B cell (primary cell): ENCODE measurements at regions not wholly inside any gene's neighbourhood (a gene's known extent, or its start where the extent isn't known, plus 50 kb on each side); places are given as distances from the start of the nearest gene placed in this dataset.

Source experiments
- ATAC-seq: fragments of 200-7000 bp; cut with Tn5 transposase; one replicate; pipeline ENCODE4 v1.10.0; 2021; ENCODE audit warnings: low read depth, mild to moderate bottlenecking, moderate number of reproducible peaks, moderate library complexity
- CTCF ChIA-PET: fragments of 350-600 bp; sonication (Branson Sonifier 250); formaldehyde crosslinking; loops from one replicate; lab custom pipeline; 2021; ENCODE audit warnings: antibody characterized with exemption, inconsistent platforms; lab: Charles Lee
- POLR2A ChIA-PET: fragments of 350-600 bp; sonication (Branson Sonifier 250); formaldehyde crosslinking; loops from one replicate; lab custom pipeline; 2021; ENCODE audit warnings: antibody characterized with exemption; lab: Charles Lee
- DNase-seq: peaks from one replicate; pipeline ENCODE4 v3.0.0; 2013
- H2AFZ ChIP-seq: 2 replicates; pipeline ENCODE4 v1.6.1; 2012; ENCODE audit warnings: mild to moderate bottlenecking, low read depth, low read length; ENCODE audit not compliant: insufficient read depth, poor library complexity, severe bottlenecking
- H3K27ac ChIP-seq, 2 donors: 1 replicate in 1 of 2; 2 replicates in 1 of 2; pipeline ENCODE4 v1.5.1; 2012 to 2013; ENCODE audit warnings: low read length in 2 of 2, mild to moderate bottlenecking in 2 of 2, moderate library complexity in 1 of 2
- H3K27me3 ChIP-seq, 4 experiments: fragments of 200-600 bp in 1 of 4; sonication (generic) in 1 of 4; replicated peaks in 1 of 4; 1 replicate in 2 of 4; 2 replicates in 2 of 4; pipeline versions ENCODE4 v1.6.1 to v1.7.0; 2013 to 2016; ENCODE audit warnings: low read length in 3 of 4, mild to moderate bottlenecking in 2 of 4, mixed read lengths in 1 of 4, moderate library complexity in 1 of 4; ENCODE audit not compliant: insufficient read depth in 4 of 4, control insufficient read depth in 3 of 4; ENCODE audit errors: control extremely low read depth in 1 of 4
- H3K36me3 ChIP-seq, 2 experiments: replicated peaks in 1 of 2; 1 replicate in 1 of 2; 2 replicates in 1 of 2; pipeline versions ENCODE4 v1.6.1 to v1.7.1; 2013; ENCODE audit warnings: low read length in 1 of 2; ENCODE audit not compliant: insufficient read depth in 2 of 2, control insufficient read depth in 1 of 2; ENCODE audit errors: control extremely low read depth in 1 of 2, extremely low read depth in 1 of 2
- H3K4me1 ChIP-seq, 2 donors: fragments of 200-600 bp in 1 of 2; sonication (generic) in 1 of 2; 1 replicate in 1 of 2; 2 replicates in 1 of 2; pipeline versions ENCODE4 v1.5.1 to v1.6.1; 2013 to 2017; ENCODE audit warnings: low read length in 2 of 2; ENCODE audit not compliant: control insufficient read depth in 2 of 2, insufficient read depth in 2 of 2
- H3K4me2 ChIP-seq: replicated peaks from 2 replicates; pipeline ENCODE3; 2012; ENCODE audit warnings: mild to moderate bottlenecking, low read depth, low read length; ENCODE audit not compliant: poor library complexity, severe bottlenecking
- H3K4me3 ChIP-seq, 5 experiments: fragments of 200-600 bp in 1 of 5; sonication (generic) in 1 of 5; 1 replicate in 3 of 5; 2 replicates in 2 of 5; pipeline versions ENCODE4 v1.5.1 to v1.7.0; 2011 to 2016; ENCODE audit warnings: low read length in 4 of 5, mild to moderate bottlenecking in 4 of 5, low read depth in 2 of 5, control low read depth in 1 of 5, moderate library complexity in 1 of 5; ENCODE audit not compliant: insufficient read depth in 1 of 5; ENCODE audit errors: control extremely low read depth in 1 of 5, extremely low read depth in 1 of 5
- H3K79me2 ChIP-seq: fragments of 200-600 bp; sonication (generic); one replicate; pipeline ENCODE4 v1.6.0; 2016; ENCODE audit warnings: low read length; ENCODE audit not compliant: control insufficient read depth, insufficient read depth
- H3K9ac ChIP-seq: fragments of 200-600 bp; sonication (generic); 2 replicates; pipeline ENCODE4 v1.6.1; 2017; ENCODE audit warnings: mild to moderate bottlenecking, low read length, moderate library complexity
- H3K9me3 ChIP-seq, 3 donors: one replicate each; pipeline versions ENCODE4 v1.6.1 to v1.7.1; 2013; ENCODE audit warnings: low read length in 2 of 3; ENCODE audit not compliant: control insufficient read depth in 2 of 3, insufficient read depth in 1 of 3; ENCODE audit errors: control extremely low read depth in 1 of 3
- H4K20me1 ChIP-seq: 2 replicates; pipeline ENCODE4 v1.6.0; 2012; ENCODE audit warnings: mild to moderate bottlenecking, low read length; ENCODE audit not compliant: insufficient read depth, control insufficient read depth, poor library complexity, severe bottlenecking
- H3K27ac Mint-ChIP-seq: one replicate; pipeline ENCODE4 v1.8.0; 2021; ENCODE audit warnings: mixed read lengths
- H3K27me3 Mint-ChIP-seq: one replicate; pipeline ENCODE4 v1.8.0; 2021; ENCODE audit warnings: mixed read lengths
- H3K4me1 Mint-ChIP-seq: one replicate; pipeline ENCODE4 v1.8.0; 2021; ENCODE audit warnings: mixed read lengths
- H3K4me3 Mint-ChIP-seq: one replicate; pipeline ENCODE4 v1.8.0; 2021; ENCODE audit warnings: mixed read lengths
- H3K9me3 Mint-ChIP-seq: one replicate; pipeline ENCODE4 v1.8.0; 2022; ENCODE audit warnings: mixed read lengths; ENCODE audit not compliant: insufficient read depth
- EZH2 ChIP-seq: IDR thresholded peaks from 2 replicates; pipeline ENCODE4 v1.6.1; 2012; ENCODE audit warnings: borderline replicate concordance, low read depth, mild to moderate bottlenecking, moderate library complexity, low read length; ENCODE audit not compliant: insufficient read depth, poor library complexity, severe bottlenecking
- WGBS: methylation state at CpG from one replicate; pipeline ENCODE4 v1.1.5; 2013; ENCODE audit warnings: missing lambda C conversion rate; ENCODE audit not compliant: insufficient coverage; 5-methylcytosine and 5-hydroxymethylcytosine counted together
- intact Hi-C: fragments of 100-400 bp; cut with micrococcal nuclease; formaldehyde crosslinking; loops from one replicate; pipeline ENCODE4 v1.10.0; 2022
- TF ChIP-seq, protein P1 (sequence below): fragments of 200-600 bp; IDR thresholded peaks from one replicate; pipeline ENCODE4 v1.8.0; 2022; ENCODE audit warnings: antibody characterized with exemption, mild to moderate bottlenecking

DNA sequence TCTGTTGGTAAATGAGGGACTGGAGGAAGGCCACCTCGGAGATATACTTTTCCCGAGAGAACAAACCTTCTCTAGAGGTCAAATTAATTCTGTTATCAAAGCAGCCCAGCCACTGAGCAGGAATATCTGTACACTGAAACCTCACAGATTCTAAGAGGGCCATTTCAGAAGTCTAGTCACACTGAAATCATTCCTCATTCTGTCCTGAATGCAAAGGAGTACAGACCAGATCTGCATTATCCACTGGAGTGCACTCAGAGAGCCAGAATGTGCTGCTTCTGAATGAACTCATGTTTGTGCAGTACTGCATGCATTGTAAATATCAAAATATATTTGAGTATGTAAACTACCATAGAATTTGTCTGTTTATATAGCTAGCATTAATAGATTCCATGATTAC, 278.3 kb upstream of the FSTL5 start:
- no peaks in the 10 kb centered on the region for H3K4me1 Mint-ChIP-seq
- TF ChIP-seq, protein P1, sequence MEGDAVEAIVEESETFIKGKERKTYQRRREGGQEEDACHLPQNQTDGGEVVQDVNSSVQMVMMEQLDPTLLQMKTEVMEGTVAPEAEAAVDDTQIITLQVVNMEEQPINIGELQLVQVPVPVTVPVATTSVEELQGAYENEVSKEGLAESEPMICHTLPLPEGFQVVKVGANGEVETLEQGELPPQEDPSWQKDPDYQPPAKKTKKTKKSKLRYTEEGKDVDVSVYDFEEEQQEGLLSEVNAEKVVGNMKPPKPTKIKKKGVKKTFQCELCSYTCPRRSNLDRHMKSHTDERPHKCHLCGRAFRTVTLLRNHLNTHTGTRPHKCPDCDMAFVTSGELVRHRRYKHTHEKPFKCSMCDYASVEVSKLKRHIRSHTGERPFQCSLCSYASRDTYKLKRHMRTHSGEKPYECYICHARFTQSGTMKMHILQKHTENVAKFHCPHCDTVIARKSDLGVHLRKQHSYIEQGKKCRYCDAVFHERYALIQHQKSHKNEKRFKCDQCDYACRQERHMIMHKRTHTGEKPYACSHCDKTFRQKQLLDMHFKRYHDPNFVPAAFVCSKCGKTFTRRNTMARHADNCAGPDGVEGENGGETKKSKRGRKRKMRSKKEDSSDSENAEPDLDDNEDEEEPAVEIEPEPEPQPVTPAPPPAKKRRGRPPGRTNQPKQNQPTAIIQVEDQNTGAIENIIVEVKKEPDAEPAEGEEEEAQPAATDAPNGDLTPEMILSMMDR = no peak
- no peak for TF ChIP-seq EZH2
- Histone ChIP-seq H3K4me1 (no peaks in the 10 kb centered on the region), H2AFZ (no peak overlapping the region), H3K27me3 (no peaks in the 10 kb centered on the region), H3K4me3 (no peak overlapping the region), H3K27ac (no peak overlapping the region), H4K20me1 (no peaks in the 10 kb centered on the region), H3K9ac (no peak overlapping the region), H3K4me2 (no peak overlapping the region), H3K79me2 (no peaks in the 10 kb centered on the region), H3K9me3 (no peaks in the 10 kb centered on the region), H3K36me3 (no peaks in the 10 kb centered on the region)
- no CpG with 5 or more reads among the region's 2 CpGs for WGBS
- no peak for DNase-seq
- no peak for ATAC-seq
- no peak overlapping the region for H3K4me3 Mint-ChIP-seq
- H3K27me3 Mint-ChIP-seq = no peaks in the 10 kb centered on the region
- ChIA-PET POLR2A (no interaction called here), CTCF (no interaction called here)
- intact Hi-C loops = no loop called here
- H3K27ac Mint-ChIP-seq = no peak overlapping the region
- H3K9me3 Mint-ChIP-seq = no peaks in the 10 kb centered on the region

DNA sequence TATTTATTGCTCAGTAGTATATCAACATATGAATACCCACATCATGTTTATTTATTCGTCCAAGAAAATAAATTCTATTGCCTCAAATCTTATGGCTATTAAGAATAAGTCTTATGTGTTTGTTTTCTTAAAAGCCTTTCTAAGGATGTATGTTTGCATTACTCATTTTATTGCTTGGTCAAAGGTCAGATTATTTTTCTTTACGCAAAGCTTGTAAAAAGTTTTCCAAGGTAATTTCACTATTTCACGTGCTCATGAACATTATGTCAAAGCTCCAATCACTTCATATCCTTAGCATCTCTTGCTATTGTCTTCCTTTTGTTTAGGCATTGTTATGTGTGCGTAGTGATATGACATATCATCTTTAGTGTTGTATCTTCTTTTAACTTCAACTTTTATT, 258.5 kb upstream of the FSTL5 start:
- intact Hi-C loops = no loop called here
- ChIA-PET CTCF (no interaction called here), POLR2A (no interaction called here)
- Mint-ChIP-seq H3K27me3 (no peaks in the 10 kb centered on the region), H3K9me3 (peaks cover 3% of the 10 kb centered on the region), H3K4me1 (no peaks in the 10 kb centered on the region), H3K4me3 (no peak overlapping the region), H3K27ac (no peak overlapping the region)
- Histone ChIP-seq H3K79me2 (no peaks in the 10 kb centered on the region), H3K9me3 (no peaks in the 10 kb centered on the region), H3K4me2 (no peak overlapping the region), H3K9ac (no peak overlapping the region), H2AFZ (no peak overlapping the region), H3K4me3 (no peak overlapping the region), H3K36me3 (no peaks in the 10 kb centered on the region), H3K27me3 (no peaks in the 10 kb centered on the region), H3K27ac (no peak overlapping the region), H3K4me1 (no peaks in the 10 kb centered on the region), H4K20me1 (no peaks in the 10 kb centered on the region)
- no peak for ATAC-seq
- TF ChIP-seq, protein P1 = no peak
- TF ChIP-seq EZH2 = no peak
- no peak for DNase-seq
- no CpG with 5 or more reads among the region's 4 CpGs for WGBS
